ENCODE measurements at regions not wholly inside any gene's neighbourhood (a gene's known extent, or its start where the extent isn't known, plus 50 kb on each side); places are given as distances from the start of the nearest gene placed in this dataset.

- no peaks in the 10 kb centered on the region for H3K79me2 ChIP-seq (ENCODE audit: control insufficient read depth in 1 of 2, insufficient read depth in 2 of 2, low read length in 2 of 2)
- no peak overlapping the region for H2BK20ac ChIP-seq (ENCODE audit: low read length)
- no peak overlapping the region for H3K27ac ChIP-seq (ENCODE audit: low read depth, low read length)
- no peak overlapping the region for H3K4me3 ChIP-seq (ENCODE audit: extremely low read depth in 1 of 4, insufficient read depth in 2 of 4, low read depth in 3 of 4, low read length in 4 of 4)
- H2BK12ac ChIP-seq (ENCODE audit: low read depth, low read length): no peak overlapping the region
- no peak overlapping the region for H3K23ac ChIP-seq (ENCODE audit: insufficient read length)
- H3K14ac ChIP-seq (ENCODE audit: insufficient read length): no peak overlapping the region
- H3K9ac ChIP-seq (replicated peaks in 1 of 4; ENCODE audit: extremely low read depth in 1 of 4, low read depth in 3 of 4, low read length in 3 of 4): no peak overlapping the region
- no peaks in the 10 kb centered on the region for H3K9me3 ChIP-seq (ENCODE audit: insufficient read depth in 2 of 2, low read depth in 1 of 2, low read length in 1 of 2)
- H2BK15ac ChIP-seq (ENCODE audit: low read length): no peak overlapping the region
- H3K4me2 ChIP-seq (ENCODE audit: insufficient read depth in 1 of 2, low read depth in 2 of 2, low read length in 2 of 2): no peak overlapping the region
- POLR2A ChIA-PET (ENCODE audit: partially characterized antibody): no interaction called here
- no peaks in the 10 kb centered on the region for H3K79me1 ChIP-seq (ENCODE audit: low read depth, low read length)
- H2BK120ac ChIP-seq (replicated peaks; ENCODE audit: low read depth, low read length): no peak overlapping the region
- no peaks in the 10 kb centered on the region for H3K36me3 ChIP-seq (ENCODE audit: control insufficient read depth in 2 of 4, insufficient read depth in 4 of 4, low read length in 3 of 4)
- no peak overlapping the region for H2AFZ ChIP-seq (ENCODE audit: low read length)
- H3K27me3 ChIP-seq (replicated peaks in 1 of 4; ENCODE audit: control insufficient read depth in 3 of 4, extremely low read depth in 1 of 4, insufficient read depth in 3 of 4, low read length in 3 of 4): no peaks in the 10 kb centered on the region
- H3K56ac ChIP-seq (replicated peaks; ENCODE audit: insufficient read length, low read depth, low read length): no peak overlapping the region
- no peak overlapping the region for H4K5ac ChIP-seq (ENCODE audit: insufficient read length, low read depth, low read length)
- DNase-seq (ENCODE audit: low read depth in 1 of 2, low spot score in 2 of 2): no peak
- no peak overlapping the region for H3K18ac ChIP-seq (ENCODE audit: extremely low read depth, low read length)
- WGBS, 2 experiments (ENCODE audit: extremely low coverage in 1 of 2, insufficient coverage in 1 of 2, insufficient read length in 1 of 2, insufficient replicate concordance in 2 of 2, low coverage in 1 of 2, low lambda C conversion rate in 2 of 2, missing lambda C conversion rate in 1 of 2): 78% methylated on average over 3 of the region's 3 CpGs; no CpG with 5 or more reads in 1 of the 2 experiments
- no peak for FAIRE-seq
- no peaks in the 10 kb centered on the region for H4K20me1 ChIP-seq (replicated peaks in 1 of 2; ENCODE audit: control insufficient read depth in 1 of 2, insufficient read depth in 2 of 2, low read length in 2 of 2)
- no peaks in the 10 kb centered on the region for H3K4me1 ChIP-seq (replicated peaks in 1 of 4; ENCODE audit: control insufficient read depth in 3 of 4, insufficient read depth in 4 of 4, low read length in 3 of 4)
- H3K23me2 ChIP-seq (ENCODE audit: low read depth, low read length): no peaks in the 10 kb centered on the region
- no peak overlapping the region for H2BK5ac ChIP-seq (ENCODE audit: low read depth, low read length)
- H4K91ac ChIP-seq (replicated peaks; ENCODE audit: insufficient read length, low read length): no peak overlapping the region
- no peak overlapping the region for H4K8ac ChIP-seq (ENCODE audit: extremely low read depth, insufficient read depth, low read length)
- H2AK5ac ChIP-seq (ENCODE audit: low read depth, low read length): no peak overlapping the region
- H3K4ac ChIP-seq (replicated peaks; ENCODE audit: insufficient read length, low read depth, low read length): no peak overlapping the region
- CTCF ChIA-PET (ENCODE audit: partially characterized antibody): no interaction called here
- TF ChIP-seq SP4 (IDR thresholded peaks at IDR 0.05; ENCODE audit: low read length) (no peak), POLR2AphosphoS5 (IDR thresholded peaks at IDR 0.05; ENCODE audit: low read depth, low read length) (no peak), BCL11A (IDR thresholded peaks at IDR 0.05; ENCODE audit: low read depth in 2 of 2, low read length in 2 of 2) (no peak), KDM4A (IDR thresholded peaks at IDR 0.05; ENCODE audit: low read depth, low read length, severe bottlenecking) (no peak), SP1 (IDR thresholded peaks at IDR 0.05; ENCODE audit: low read depth, low read length) (no peak), CHD1 (IDR thresholded peaks at IDR 0.05; ENCODE audit: low read depth, low read length) (no peak), E2F6 (IDR thresholded peaks at IDR 0.05) (no peak), EP300 (IDR thresholded peaks at IDR 0.05; ENCODE audit: borderline replicate concordance in 1 of 2, low read depth in 2 of 2, low read length in 2 of 2) (no peak), ZNF274 (IDR thresholded peaks at IDR 0.05; ENCODE audit: borderline replicate concordance, extremely low read depth, low read length) (no peak), CTBP2 (IDR thresholded peaks at IDR 0.05; ENCODE audit: borderline replicate concordance, insufficient read depth, insufficient read length, low read length) (no peak), SIRT6 (IDR thresholded peaks at IDR 0.05; ENCODE audit: low read length) (no peak), USF2 (IDR thresholded peaks at IDR 0.05; ENCODE audit: low read length) (no peak), ASH2L (IDR thresholded peaks at IDR 0.05; ENCODE audit: low read length) (no peak), BACH1 (IDR thresholded peaks at IDR 0.05; ENCODE audit: low read length) (no peak)
Measured at GRCh38 chr13:103335241-103335640, 269.0 kb upstream of the SLC10A2 start.
